WTC11 (cell line): ENCODE measurements at regions not wholly inside any gene's neighbourhood (a gene's known extent, or its start where the extent isn't known, plus 50 kb on each side); places are given as distances from the start of the nearest gene placed in this dataset.

Experiments used
- ATAC-seq: fragments of 200-7000 bp; cut with Tn5 transposase; 2 replicates; pipeline ENCODE4 v1.10.0; 2021; ENCODE audit warnings: mild to moderate bottlenecking, moderate library complexity
- CTCF ChIA-PET: fragments of 300-600 bp; sonication (Branson Sonifier 250); formaldehyde crosslinking; loops from one replicate; lab custom pipeline; 2021; ENCODE audit warnings: antibody characterized with exemption; lab: Charles Lee
- POLR2A ChIA-PET: fragments of 350-600 bp; sonication (Branson Sonifier 250); formaldehyde crosslinking; loops from one replicate; lab custom pipeline; 2021; ENCODE audit warnings: antibody characterized with exemption; lab: Charles Lee
- DNase-seq: peaks from one replicate; pipeline ENCODE4 v3.0.0; 2021; ENCODE audit warnings: low spot score
- H3K27ac Mint-ChIP-seq: 2 replicates; pipeline ENCODE4 v1.8.0; 2021; ENCODE audit warnings: mixed read lengths
- H3K27me3 Mint-ChIP-seq: 2 replicates; pipeline ENCODE4 v1.8.0; 2021; ENCODE audit warnings: low read depth, mild to moderate bottlenecking, moderate library complexity, mixed read lengths
- H3K36me3 Mint-ChIP-seq: 2 replicates; pipeline ENCODE4 v1.8.0; 2021; ENCODE audit warnings: mixed read lengths
- H3K4me1 Mint-ChIP-seq: 2 replicates; pipeline ENCODE4 v1.8.0; 2022; ENCODE audit warnings: mixed read lengths
- H3K4me3 Mint-ChIP-seq: 2 replicates; pipeline ENCODE4 v1.8.0; 2021; ENCODE audit warnings: mild to moderate bottlenecking, moderate library complexity, mixed read lengths
- H3K9me3 Mint-ChIP-seq: 2 replicates; pipeline ENCODE4 v1.8.0; 2021; ENCODE audit warnings: mixed read lengths
- ARID4B ChIP-seq: sonication (generic); formaldehyde crosslinking; IDR thresholded peaks from 2 replicates; pipeline ENCODE4 v1.8.0; 2023; ENCODE audit warnings: missing genetic modification reagents, mild to moderate bottlenecking, borderline replicate concordance
- ATF3 ChIP-seq: sonication (generic); formaldehyde crosslinking; conservative IDR thresholded peaks from 2 replicates; pipeline ENCODE4 v1.8.1; 2022; ENCODE audit warnings: mild to moderate bottlenecking, missing genetic modification reagents
- CBFB ChIP-seq: sonication (generic); formaldehyde crosslinking; IDR thresholded peaks from 2 replicates; pipeline ENCODE4 v1.8.1; 2022; ENCODE audit warnings: mild to moderate bottlenecking, low read depth, missing genetic modification reagents
- CDX4 ChIP-seq: fragments of 250-450 bp; sonication (Bioruptor Pico); IDR thresholded peaks from 2 replicates; pipeline ENCODE4 v1.9.0; 2021; ENCODE audit warnings: moderate library complexity, mild to moderate bottlenecking, inconsistent platforms, borderline replicate concordance
- ERG ChIP-seq: fragments of 250-450 bp; sonication (Bioruptor Pico); IDR thresholded peaks from 2 replicates; pipeline ENCODE4 v1.8.0; 2021; ENCODE audit warnings: mild to moderate bottlenecking
- GRHL2 ChIP-seq: fragments of 250-450 bp; sonication (Bioruptor Pico); IDR thresholded peaks from 2 replicates; pipeline ENCODE4 v1.8.0; 2022; ENCODE audit warnings: mild to moderate bottlenecking, moderate library complexity; ENCODE audit not compliant: insufficient replicate concordance, severe bottlenecking
- MYBL2 ChIP-seq: sonication (generic); formaldehyde crosslinking; IDR thresholded peaks from 2 replicates; pipeline ENCODE4 v1.8.1; 2023; ENCODE audit warnings: mild to moderate bottlenecking, moderate library complexity, missing genetic modification reagents
- NFATC4 ChIP-seq: fragments of 250-450 bp; sonication (Bioruptor Pico); IDR thresholded peaks from 2 replicates; pipeline ENCODE4 v1.9.0; 2021; ENCODE audit warnings: mild to moderate bottlenecking
- NR3C1 ChIP-seq: sonication (generic); formaldehyde crosslinking; conservative IDR thresholded peaks from 2 replicates; pipeline ENCODE4 v1.8.1; 2023; ENCODE audit warnings: low read depth, mild to moderate bottlenecking, missing genetic modification reagents
- USF1 ChIP-seq: sonication (generic); formaldehyde crosslinking; IDR thresholded peaks from 2 replicates; pipeline ENCODE4 v1.8.0; 2022; ENCODE audit warnings: mild to moderate bottlenecking, missing genetic modification reagents
- ZBTB21 ChIP-seq: sonication (generic); formaldehyde crosslinking; IDR thresholded peaks from 2 replicates; pipeline ENCODE4 v1.8.1; 2023; ENCODE audit warnings: mild to moderate bottlenecking, missing genetic modification reagents, borderline replicate concordance
- ZMAT4 ChIP-seq: fragments of 250-450 bp; sonication (Bioruptor Pico); IDR thresholded peaks from 2 replicates; pipeline ENCODE4 v1.9.0; 2021; ENCODE audit warnings: mild to moderate bottlenecking
- ZNF263 ChIP-seq: sonication (generic); formaldehyde crosslinking; IDR thresholded peaks from 2 replicates; pipeline ENCODE4 v1.8.1; 2022; ENCODE audit warnings: low read depth, mild to moderate bottlenecking, moderate library complexity, missing genetic modification reagents
- ZNF425 ChIP-seq: fragments of 250-450 bp; sonication (Bioruptor Pico); conservative IDR thresholded peaks from 2 replicates; pipeline ENCODE4 v1.9.0; 2021; ENCODE audit warnings: mild to moderate bottlenecking
- ZNF512 ChIP-seq: sonication (generic); formaldehyde crosslinking; IDR thresholded peaks from 2 replicates; pipeline ENCODE4 v1.8.1; 2022; ENCODE audit warnings: missing genetic modification reagents, borderline replicate concordance

- TF ChIP-seq ARID4B (CRISPR knock-in tag) = no peak
These were observed 155.6 kb downstream of the PCDH7 start (continued) for GRCh38 chr4:30875658-30876269.

GRCh38 chr4:30879855-30880598 lies 159.9 kb downstream of the PCDH7 start:
- Mint-ChIP-seq H3K27ac (no peak overlapping the region), H3K9me3 (peaks cover 3% of the 10 kb centered on the region), H3K4me1 (peaks cover 11% of the 10 kb centered on the region), H3K4me3 (no peak overlapping the region), H3K27me3 (no peaks in the 10 kb centered on the region), H3K36me3 (no peaks in the 10 kb centered on the region)
- ATAC-seq (no peak), DNase-seq (no peak)
- POLR2A ChIA-PET = no interaction called here
- CTCF ChIA-PET = no interaction called here
- no peak for TF ChIP-seq NR3C1
- TF ChIP-seq CBFB (CRISPR knock-in tag) = no peak
- no peak for TF ChIP-seq ERG (CRISPR knock-in tag)
- no peak for TF ChIP-seq NFATC4 (CRISPR knock-in tag)
- no peak for TF ChIP-seq ZNF512
- TF ChIP-seq USF1 (CRISPR knock-in tag) = no peak

GRCh38 chr4:30881985-30882384 lies 161.8 kb downstream of the PCDH7 start:
- CTCF ChIA-PET = interaction anchor here (0.7 kb wide), 1 partner anchor 50 kb away, joined by 4 read pairs; no protein-coding TSS in a partner anchor
- DNase-seq = no peak
- no peak for TF ChIP-seq ZNF425 (CRISPR knock-in tag)
- TF ChIP-seq ZNF263 (CRISPR knock-in tag) = no peak
- no peak for TF ChIP-seq ATF3 (CRISPR knock-in tag)
- TF ChIP-seq ZMAT4 = no peak
- TF ChIP-seq MYBL2 (CRISPR knock-in tag) = no peak
- TF ChIP-seq NR3C1 = no peak
- TF ChIP-seq ZBTB21 (CRISPR knock-in tag) = no peak
- TF ChIP-seq GRHL2 = no peak
- TF ChIP-seq CDX4 (CRISPR knock-in tag) = no peak

More at GRCh38 chr4:30881985-30882384, 161.8 kb downstream of the PCDH7 start:
- no peak overlapping the region for H3K4me3 Mint-ChIP-seq
- H3K4me1 Mint-ChIP-seq = peaks cover 11% of the 10 kb centered on the region
- H3K27me3 Mint-ChIP-seq = no peaks in the 10 kb centered on the region
- H3K27ac Mint-ChIP-seq = no peak overlapping the region
- ATAC-seq = no peak
- 0 out of 2 replicates have a peak, but pooled peaks cover 6% of the 10 kb centered on the region for H3K9me3 Mint-ChIP-seq
- POLR2A ChIA-PET = interaction anchor here (0.8 kb wide), 1 partner anchor 101 kb away, joined by 3 read pairs; no protein-coding TSS in a partner anchor
- 0 out of 2 replicates have a peak, but pooled peaks cover 2% of the 10 kb centered on the region for H3K36me3 Mint-ChIP-seq
